ENCODE measurements at regions not wholly inside any gene's neighbourhood (a gene's known extent, or its start where the extent isn't known, plus 50 kb on each side); places are given as distances from the start of the nearest gene placed in this dataset.

DNA sequence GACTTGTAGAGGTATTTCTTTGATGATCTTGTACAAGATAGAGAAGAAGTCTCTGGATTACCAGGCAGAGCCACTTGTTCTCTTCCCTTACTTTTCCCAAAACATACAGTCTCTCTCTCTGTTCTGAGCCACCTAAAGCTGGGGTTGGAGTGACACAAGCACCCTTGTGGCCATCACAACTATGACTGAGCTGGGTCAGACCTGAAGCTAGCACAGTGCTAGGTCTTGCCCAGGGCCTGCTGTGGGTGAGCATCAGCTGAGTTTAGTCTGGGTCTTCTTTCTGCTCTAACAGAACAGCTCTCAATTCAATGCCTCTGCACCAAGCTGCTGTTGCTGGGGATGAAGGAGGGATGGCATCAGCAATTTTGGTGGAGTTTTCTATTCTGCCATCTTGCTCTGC, 110.2 kb downstream of the HTR1B start:
- TF ChIP-seq, protein P1, sequence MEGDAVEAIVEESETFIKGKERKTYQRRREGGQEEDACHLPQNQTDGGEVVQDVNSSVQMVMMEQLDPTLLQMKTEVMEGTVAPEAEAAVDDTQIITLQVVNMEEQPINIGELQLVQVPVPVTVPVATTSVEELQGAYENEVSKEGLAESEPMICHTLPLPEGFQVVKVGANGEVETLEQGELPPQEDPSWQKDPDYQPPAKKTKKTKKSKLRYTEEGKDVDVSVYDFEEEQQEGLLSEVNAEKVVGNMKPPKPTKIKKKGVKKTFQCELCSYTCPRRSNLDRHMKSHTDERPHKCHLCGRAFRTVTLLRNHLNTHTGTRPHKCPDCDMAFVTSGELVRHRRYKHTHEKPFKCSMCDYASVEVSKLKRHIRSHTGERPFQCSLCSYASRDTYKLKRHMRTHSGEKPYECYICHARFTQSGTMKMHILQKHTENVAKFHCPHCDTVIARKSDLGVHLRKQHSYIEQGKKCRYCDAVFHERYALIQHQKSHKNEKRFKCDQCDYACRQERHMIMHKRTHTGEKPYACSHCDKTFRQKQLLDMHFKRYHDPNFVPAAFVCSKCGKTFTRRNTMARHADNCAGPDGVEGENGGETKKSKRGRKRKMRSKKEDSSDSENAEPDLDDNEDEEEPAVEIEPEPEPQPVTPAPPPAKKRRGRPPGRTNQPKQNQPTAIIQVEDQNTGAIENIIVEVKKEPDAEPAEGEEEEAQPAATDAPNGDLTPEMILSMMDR (conservative IDR thresholded peaks at IDR 0.05; ENCODE audit: low read length): no peak
- no peak for TF ChIP-seq EZH2phosphoT487 (IDR thresholded peaks at IDR 0.05; ENCODE audit: borderline replicate concordance)
